GM18499 (cell line): ENCODE measurements at regions not wholly inside any gene's neighbourhood (a gene's known extent, or its start where the extent isn't known, plus 50 kb on each side); places are given as distances from the start of the nearest gene placed in this dataset.
"Not testable (repeated sequence)": the region's sequence is repeated elsewhere in the genome, so short reads cannot be mapped to it uniquely, and the experiment has no call there.

Experiments used
- ATAC-seq: cut with Tn5 transposase; IDR thresholded peaks from one replicate; pipeline ENCODE4 v1.9.1; 2021; ENCODE audit warnings: moderate number of reproducible peaks; ENCODE audit not compliant: insufficient read depth, unreplicated experiment

GRCh38 chr12:19659501-19659900, 220.2 kb downstream of the AEBP2 start:
- no peak for ATAC-seq

- no peak for ATAC-seq
Observed at GRCh38 chr12:19665121-19665900, 226.0 kb downstream of the AEBP2 start.

- ATAC-seq = no peak
Observed at GRCh38 chr12:19666070-19666469, 226.8 kb downstream of the AEBP2 start.

- ATAC-seq = no peak
Observed at GRCh38 chr12:19669793-19670192, 230.5 kb downstream of the AEBP2 start.

- ATAC-seq = no peak
Observed at GRCh38 chr12:19671695-19672094, 232.4 kb downstream of the AEBP2 start.

GRCh38 chr12:19674437-19674836, 235.1 kb downstream of the AEBP2 start:
- ATAC-seq = no peak

- ATAC-seq = peak; percentile 96
Observed at GRCh38 chr12:19675361-19675760, 236.1 kb downstream of the AEBP2 start.

GRCh38 chr12:19678501-19678900, 239.2 kb downstream of the AEBP2 start:
- not testable (repeated sequence) for ATAC-seq

- ATAC-seq = no peak
Observed at GRCh38 chr12:19681007-19681406, 241.7 kb downstream of the AEBP2 start.

- ATAC-seq = no peak
Observed at GRCh38 chr12:19683178-19683927, 244.1 kb downstream of the AEBP2 start.

GRCh38 chr12:19687371-19687770, 248.1 kb downstream of the AEBP2 start:
- no peak for ATAC-seq

- ATAC-seq = no peak
Observed at GRCh38 chr12:19688532-19688931, 249.2 kb downstream of the AEBP2 start.

GRCh38 chr12:19689226-19689625, 249.9 kb downstream of the AEBP2 start:
- no peak for ATAC-seq

- ATAC-seq = no peak
Observed at GRCh38 chr12:19689801-19690472, 250.6 kb downstream of the AEBP2 start.

GRCh38 chr12:19692091-19692490, 252.8 kb downstream of the AEBP2 start:
- ATAC-seq = no peak

- ATAC-seq = no peak
Observed at GRCh38 chr12:19692566-19692965, 253.3 kb downstream of the AEBP2 start.

GRCh38 chr12:19694627-19695026, 255.3 kb downstream of the AEBP2 start:
- no peak for ATAC-seq

GRCh38 chr12:19695244-19696098, 256.2 kb downstream of the AEBP2 start:
- no peak for ATAC-seq

- no peak for ATAC-seq
Observed at GRCh38 chr12:19700969-19701368, 261.7 kb downstream of the AEBP2 start.

GRCh38 chr12:19704966-19705365, 265.7 kb downstream of the AEBP2 start:
- ATAC-seq = no peak
